ENCODE measurements at regions not wholly inside any gene's neighbourhood (a gene's known extent, or its start where the extent isn't known, plus 50 kb on each side); places are given as distances from the start of the nearest gene placed in this dataset.

DNA sequence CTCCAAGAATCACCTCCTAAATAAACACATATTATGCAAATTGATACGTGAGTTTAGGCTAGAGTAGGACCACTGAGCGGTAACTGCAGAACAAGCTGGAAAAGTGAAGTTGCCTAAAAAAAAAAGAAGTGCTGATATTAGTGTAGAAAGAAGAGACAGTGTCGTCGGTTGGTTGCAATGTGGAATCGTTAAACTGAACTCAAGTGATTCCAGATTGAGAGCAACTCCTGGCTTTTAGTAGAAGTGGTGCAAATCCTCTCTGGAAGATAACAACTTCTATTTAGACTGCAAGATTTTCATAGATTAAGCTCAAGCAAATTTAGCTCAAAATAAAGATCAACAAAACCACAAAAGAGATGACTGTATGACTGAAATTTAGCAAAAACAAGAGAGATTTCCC is 97.0 kb upstream of the PGR start:
- TF ChIP-seq CTCF (conservative IDR thresholded peaks at IDR 0.05 in 1 of 2, IDR thresholded peaks at IDR 0.05 in 1 of 2; ENCODE audit: extremely low read depth in 1 of 2, insufficient read depth in 1 of 2, low read depth in 1 of 2, low read length in 2 of 2) (no peak), EZH2 (IDR thresholded peaks at IDR 0.05; ENCODE audit: borderline replicate concordance, low read length) (no peak)

Measured in mammary epithelial cell (primary cell).